AG04449 (cell line): ENCODE measurements at regions not wholly inside any gene's neighbourhood (a gene's known extent, or its start where the extent isn't known, plus 50 kb on each side); places are given as distances from the start of the nearest gene placed in this dataset.

Experiments
- CTCF ChIA-PET: fragments of 350-600 bp; formaldehyde crosslinking; extraction: SDS; loops from one replicate; lab custom pipeline; 2021; ENCODE audit warnings: antibody characterized with exemption; lab: Yijun Ruan, JAX
- POLR2A ChIA-PET: fragments of 400-600, 350-600 bp; formaldehyde crosslinking; extraction: SDS; loops from one replicate; lab custom pipeline; 2020; ENCODE audit warnings: antibody characterized with exemption, inconsistent platforms; lab: Yijun Ruan, JAX
- DNase-seq: peaks from one replicate; pipeline ENCODE4 v3.0.0-alpha.2; 2010; ENCODE audit warnings: low read depth, low spot score
- H3K4me3 ChIP-seq: 2 replicates; pipeline ENCODE4 v1.5.1; 2011; ENCODE audit warnings: low read depth, mild to moderate bottlenecking, control low read depth, low read length
- TF ChIP-seq, protein P1 (sequence below): IDR thresholded peaks from one replicate; pipeline ENCODE4 v1.5.1; 2011; ENCODE audit warnings: mild to moderate bottlenecking, moderate library complexity, low read length, control low read depth, inconsistent platforms; ENCODE audit not compliant: insufficient read depth; ENCODE audit errors: missing control alignments

DNA sequence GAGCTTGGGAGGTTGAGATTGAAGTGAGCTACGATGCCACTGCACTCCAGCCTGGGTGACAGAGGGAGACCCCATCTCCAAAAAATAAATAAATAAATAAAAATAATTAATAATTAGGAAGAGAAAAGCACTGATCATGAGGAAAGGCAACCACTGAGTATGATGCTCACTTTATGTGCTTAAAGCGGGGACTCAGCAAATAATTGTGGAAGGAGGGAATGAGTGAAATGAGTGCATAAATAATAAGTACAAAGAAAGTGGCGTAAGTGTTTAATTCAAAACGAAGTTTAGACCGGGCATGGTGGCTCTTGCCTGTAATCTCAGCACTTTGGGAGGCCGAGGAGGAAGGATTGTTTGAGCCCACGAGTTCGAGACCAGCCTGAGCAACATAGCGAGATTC is 94.9 kb upstream of the MKLN1 start:
- POLR2A ChIA-PET: no interaction called here
- DNase-seq: no peak
- H3K4me3 ChIP-seq: no peak overlapping the region
- TF ChIP-seq, protein P1, sequence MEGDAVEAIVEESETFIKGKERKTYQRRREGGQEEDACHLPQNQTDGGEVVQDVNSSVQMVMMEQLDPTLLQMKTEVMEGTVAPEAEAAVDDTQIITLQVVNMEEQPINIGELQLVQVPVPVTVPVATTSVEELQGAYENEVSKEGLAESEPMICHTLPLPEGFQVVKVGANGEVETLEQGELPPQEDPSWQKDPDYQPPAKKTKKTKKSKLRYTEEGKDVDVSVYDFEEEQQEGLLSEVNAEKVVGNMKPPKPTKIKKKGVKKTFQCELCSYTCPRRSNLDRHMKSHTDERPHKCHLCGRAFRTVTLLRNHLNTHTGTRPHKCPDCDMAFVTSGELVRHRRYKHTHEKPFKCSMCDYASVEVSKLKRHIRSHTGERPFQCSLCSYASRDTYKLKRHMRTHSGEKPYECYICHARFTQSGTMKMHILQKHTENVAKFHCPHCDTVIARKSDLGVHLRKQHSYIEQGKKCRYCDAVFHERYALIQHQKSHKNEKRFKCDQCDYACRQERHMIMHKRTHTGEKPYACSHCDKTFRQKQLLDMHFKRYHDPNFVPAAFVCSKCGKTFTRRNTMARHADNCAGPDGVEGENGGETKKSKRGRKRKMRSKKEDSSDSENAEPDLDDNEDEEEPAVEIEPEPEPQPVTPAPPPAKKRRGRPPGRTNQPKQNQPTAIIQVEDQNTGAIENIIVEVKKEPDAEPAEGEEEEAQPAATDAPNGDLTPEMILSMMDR: no peak
- CTCF ChIA-PET: no interaction called here

DNA sequence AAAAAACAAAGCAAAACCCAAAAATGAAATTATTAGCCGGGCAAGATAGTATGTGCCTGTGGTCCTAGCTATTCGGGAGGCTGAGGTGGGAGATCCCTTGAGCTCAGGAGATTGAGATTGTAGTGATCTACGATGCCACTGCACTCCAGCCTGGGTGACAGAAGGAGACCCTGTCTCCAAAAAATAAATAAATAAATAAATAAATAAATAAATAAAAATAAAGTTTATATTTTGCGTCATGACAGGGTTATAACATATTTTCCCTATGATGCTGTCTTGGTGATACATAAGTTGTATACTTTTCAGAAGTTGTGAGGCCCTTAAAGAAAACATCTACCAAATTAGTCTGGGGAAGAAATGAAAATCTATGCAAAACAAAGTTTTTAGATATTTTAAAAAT is 94.5 kb upstream of the MKLN1 start:
- TF ChIP-seq, protein P1: no peak
- POLR2A ChIA-PET: no interaction called here
- H3K4me3 ChIP-seq: no peak overlapping the region
- CTCF ChIA-PET: no interaction called here
- DNase-seq: no peak

DNA sequence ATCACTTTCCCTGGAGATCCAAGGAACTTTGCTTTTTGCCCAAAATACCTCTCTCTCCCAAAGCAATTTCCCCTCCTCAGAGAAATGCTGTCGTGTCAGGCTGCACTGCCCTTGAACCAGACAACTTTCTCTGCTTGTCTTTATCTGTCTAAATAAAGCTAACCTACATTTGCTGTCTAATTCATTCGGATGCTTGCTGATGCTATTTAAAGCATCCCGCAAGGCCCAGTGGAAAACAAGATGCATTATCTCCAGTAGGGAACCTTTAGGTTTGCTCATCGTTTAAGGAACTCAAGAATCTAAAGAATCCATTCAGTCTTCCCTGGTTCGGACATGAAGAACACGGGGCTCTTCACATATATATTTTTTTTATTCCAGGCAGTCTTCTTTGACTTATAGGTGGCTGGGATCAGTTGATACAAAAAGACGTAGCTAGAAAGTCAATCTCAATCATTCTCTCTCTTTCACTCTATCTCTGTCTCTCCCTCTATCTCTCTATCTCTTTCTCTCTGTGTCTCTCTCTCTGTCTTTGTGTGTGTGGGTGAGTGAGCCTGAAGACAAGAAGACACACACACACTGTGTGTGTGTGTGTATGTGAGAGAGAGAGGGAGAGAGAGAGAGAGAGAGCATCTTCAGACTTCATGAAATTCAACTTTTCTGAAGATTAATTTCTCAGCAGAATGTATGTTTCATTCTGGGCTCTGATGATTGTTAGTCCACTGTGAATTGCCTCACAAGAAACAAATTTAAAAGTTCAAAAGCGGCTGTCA is 92.8 kb upstream of the MKLN1 start:
- H3K4me3 ChIP-seq: no peak overlapping the region
- POLR2A ChIA-PET: interaction anchor here (0.6 kb wide), 1 partner anchor 9 kb away, joined by 3 read pairs; no protein-coding TSS in a partner anchor
- CTCF ChIA-PET: no interaction called here
- DNase-seq: no peak
- TF ChIP-seq, protein P1: no peak

DNA sequence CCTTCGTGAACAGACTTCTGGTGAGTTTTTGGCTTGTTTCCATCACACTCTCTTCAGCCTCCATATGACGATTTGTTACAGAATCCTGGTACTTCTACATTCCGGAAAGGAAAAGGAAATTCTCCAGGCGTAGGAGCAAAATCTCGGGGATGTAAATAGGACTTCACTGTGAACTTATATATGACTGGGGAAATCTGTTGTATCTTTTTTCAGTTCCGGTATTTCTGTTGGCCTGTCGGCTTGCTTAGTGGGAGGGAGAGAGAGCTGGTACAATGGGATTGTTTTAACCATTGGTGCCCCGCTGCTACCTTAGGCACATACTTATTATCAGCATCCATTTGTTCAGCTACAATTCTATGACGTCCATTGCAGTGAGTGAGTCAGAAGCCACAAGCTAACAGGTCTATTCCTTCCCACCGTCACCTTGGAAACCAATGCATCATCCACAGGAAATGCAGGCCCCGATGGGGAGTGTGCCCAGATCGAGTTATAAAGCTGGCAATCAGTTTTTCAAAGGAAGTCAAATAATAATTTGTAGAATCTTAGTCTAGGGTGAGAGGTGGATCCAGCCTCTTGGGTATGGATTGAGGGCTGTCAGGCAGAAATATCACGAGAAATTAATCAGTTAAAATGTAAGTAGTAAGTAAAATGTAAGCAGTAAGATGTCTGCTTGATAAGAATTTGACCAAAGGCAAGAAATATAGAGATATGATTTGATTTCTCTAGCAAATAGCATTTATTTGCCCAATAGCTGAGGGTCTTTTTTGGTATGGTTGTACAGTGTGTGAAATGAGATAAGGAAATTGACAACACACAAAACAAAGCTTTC is 92.0 kb upstream of the MKLN1 start:
- POLR2A ChIA-PET: no interaction called here
- H3K4me3 ChIP-seq: no peak overlapping the region
- TF ChIP-seq, protein P1: no peak
- peak; percentile 92 for DNase-seq
- CTCF ChIA-PET: interaction anchor here (0.8 kb wide), 1 partner anchor 12 kb away, joined by 3 read pairs; no protein-coding TSS in a partner anchor

DNA sequence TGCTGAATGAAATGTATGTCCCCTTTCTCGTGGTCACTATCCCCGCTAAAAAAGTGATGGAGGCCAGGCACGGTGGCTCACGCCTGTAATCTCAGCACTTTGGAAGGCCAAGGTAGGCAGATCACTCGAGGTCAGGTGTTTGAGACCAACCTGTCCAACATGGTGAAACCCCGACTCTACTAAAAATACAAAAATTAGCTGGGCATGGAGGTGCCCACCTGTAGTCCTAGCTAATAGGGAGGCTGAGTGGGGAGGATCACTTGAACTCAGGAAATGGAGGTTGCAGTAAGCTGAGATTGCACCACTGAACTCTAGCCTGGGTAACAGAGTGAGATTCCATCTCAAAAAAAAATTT is 91.4 kb upstream of the MKLN1 start:
- no peak for DNase-seq
- ChIA-PET POLR2A (no interaction called here), CTCF (interaction anchor here (0.8 kb wide), 1 partner anchor 11 kb away, joined by 3 read pairs; no protein-coding TSS in a partner anchor)
- no peak overlapping the region for H3K4me3 ChIP-seq
- TF ChIP-seq, protein P1: no peak

DNA sequence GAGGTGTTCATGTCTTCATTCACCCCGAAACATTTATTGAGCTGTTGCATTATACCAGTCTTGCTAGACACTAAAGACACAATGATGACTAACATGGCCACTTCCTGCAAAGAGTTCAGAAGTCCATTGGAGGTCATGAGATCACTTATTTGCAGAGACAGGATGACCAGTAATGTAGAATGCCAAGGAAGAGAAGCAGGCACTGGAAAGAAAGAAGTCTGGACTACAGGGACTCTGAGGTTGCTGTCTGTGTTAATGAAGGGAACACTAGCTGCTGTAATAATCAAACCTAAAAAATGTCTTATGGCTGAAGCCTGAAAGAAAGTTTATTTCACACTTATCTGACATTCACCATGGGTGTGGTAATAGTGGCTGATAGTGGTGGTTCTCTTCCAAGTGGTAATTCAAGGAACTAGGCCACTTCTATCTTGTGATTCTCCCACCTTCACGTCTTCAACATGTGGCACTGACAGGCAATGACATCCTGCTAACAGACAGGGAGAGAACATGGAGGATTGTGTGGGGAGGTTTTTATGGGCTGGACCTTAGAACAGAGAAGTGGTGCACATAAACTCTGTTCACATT is 89.2 kb upstream of the MKLN1 start:
- ChIA-PET CTCF (interaction anchor here (0.7 kb wide), 1 partner anchor 11 kb away, joined by 3 read pairs; no protein-coding TSS in a partner anchor), POLR2A (interaction anchor here (0.7 kb wide), 1 partner anchor 142 kb away, joined by 3 read pairs; no protein-coding TSS in a partner anchor)
- H3K4me3 ChIP-seq: no peak overlapping the region
- DNase-seq: no peak
- TF ChIP-seq, protein P1: no peak
